ENCODE measurements at regions not wholly inside any gene's neighbourhood (a gene's known extent, or its start where the extent isn't known, plus 50 kb on each side); places are given as distances from the start of the nearest gene placed in this dataset.

DNA sequence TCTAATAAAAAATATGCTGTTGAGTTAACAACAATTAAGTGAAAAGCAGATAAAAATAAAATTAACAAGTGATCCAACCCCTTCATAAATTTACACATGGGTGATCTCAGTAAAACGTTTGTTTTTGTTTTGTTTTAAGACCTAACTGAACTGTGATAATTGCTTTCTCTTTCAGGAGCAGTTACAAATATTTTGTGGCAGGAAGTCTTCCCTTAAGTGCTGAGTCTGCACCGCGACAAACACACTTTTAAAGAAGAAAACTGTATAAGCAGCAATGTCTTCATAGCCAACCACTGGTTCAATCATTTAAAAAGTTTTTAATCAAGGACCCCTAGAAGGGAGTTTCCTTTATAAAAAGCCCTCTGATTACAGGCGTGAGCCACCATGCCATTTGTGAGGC, 53.7 kb upstream of the NFKB1 start:
- Histone ChIP-seq H3K4me1 (replicated peaks in 1 of 2; ENCODE audit: control insufficient read depth in 2 of 2, insufficient read depth in 2 of 2, low read length in 2 of 2) (peaks cover 0 to 5% of the 10 kb centered on the region in 2 experiments; a peak in 2 of 5 replicates), H3K4me3 (no peak overlapping the region), H3K4me2 (ENCODE audit: insufficient read depth, low read length) (no peak overlapping the region), H3K27ac (ENCODE audit: extremely low read depth, low read depth, low read length) (no peak overlapping the region), H4K20me1 (replicated peaks; ENCODE audit: control insufficient read depth, insufficient read depth, low read length) (no peaks in the 10 kb centered on the region), H3K27me3 (ENCODE audit: control insufficient read depth in 2 of 2, insufficient read depth in 2 of 2, low read length in 2 of 2) (no peaks in the 10 kb centered on the region), H3K9ac (ENCODE audit: insufficient read depth in 1 of 2, low read depth in 2 of 2, low read length in 2 of 2) (no peak overlapping the region), H3K9me3 (replicated peaks; ENCODE audit: control insufficient read depth, insufficient read depth, low read depth, low read length) (no peaks in the 10 kb centered on the region), H3K9me1 (ENCODE audit: control insufficient read depth, insufficient read depth, low read length) (no peaks in the 10 kb centered on the region), H3K79me2 (ENCODE audit: control insufficient read depth, insufficient read depth, low read length) (no peaks in the 10 kb centered on the region), H3K36me3 (ENCODE audit: control insufficient read depth, insufficient read depth, low read length) (no peaks in the 10 kb centered on the region), H2AFZ (ENCODE audit: low read depth, low read length) (0 out of 2 replicates have a peak overlapping the region, but pooled peaks have one; percentile 9)
- no TSS peak for BruUV-seq (replicated peaks)
- DNase-seq (ENCODE audit: extremely low read depth in 1 of 4, low spot score in 3 of 4) (no peak), ATAC-seq (no peak), FAIRE-seq (no peak)
- ChIA-PET POLR2A (interaction anchor here (1.6 kb wide), 1 partner anchor 9 kb away, joined by 4 read pairs; no protein-coding TSS in a partner anchor), CTCF (ENCODE audit: low intra/inter-chr PET ratio) (no interaction called here)
- intact Hi-C loops (cut with micrococcal nuclease): loop anchor here (5.0 kb wide), 1 partner anchor 55 kb away; the partner anchor contains the start of gene NFKB1
- in situ Hi-C loops (cut with MboI): loop anchor here (10.0 kb wide), 1 partner anchor 557 kb away; no protein-coding TSS in a partner anchor
- whole genome bisulfite sequencing (ENCODE audit: insufficient coverage, low coverage, missing lambda C conversion rate): 47% methylated on average over 4 of the region's 4 CpGs
- TF ChIP-seq WHSC1 (IDR thresholded peaks at IDR 0.05; ENCODE audit: low read length) (no peak), ZBTB2 (IDR thresholded peaks at IDR 0.05) (no peak), ZNF316 (IDR thresholded peaks at IDR 0.05) (peak; percentile 28; the same call in 1 of the 2 replicates), ZNF280B (CRISPR knock-in tag; IDR thresholded peaks at IDR 0.05) (no peak)

Measured in K562 (cell line).